ENCODE measurements at regions not wholly inside any gene's neighbourhood (a gene's known extent, or its start where the extent isn't known, plus 50 kb on each side); places are given as distances from the start of the nearest gene placed in this dataset.

GRCh38 chr5:58136406-58136805 is 323.5 kb downstream of the PLK2 start:
- no peak for DNase-seq (ENCODE audit: low spot score)
- Histone ChIP-seq H3K27ac (ENCODE audit: low read depth in 1 of 2, low read length in 2 of 2) (no peak overlapping the region), H3K4me3 (ENCODE audit: low read depth in 1 of 3, low read length in 3 of 3) (no peak overlapping the region), H3K9me3 (ENCODE audit: control insufficient read depth in 4 of 4, low read length in 3 of 4) (no peaks in the 10 kb centered on the region), H3K27me3 (ENCODE audit: control insufficient read depth in 4 of 4, insufficient read depth in 4 of 4, low read length in 3 of 4) (peaks cover 0 to 4% (median 0%) of the 10 kb centered on the region in 4 donors), H3K4me1 (ENCODE audit: control insufficient read depth in 4 of 4, insufficient read depth in 4 of 4, low read length in 3 of 4) (no peaks in the 10 kb centered on the region), H3K36me3 (ENCODE audit: control insufficient read depth in 4 of 4, insufficient read depth in 3 of 4, low read depth in 1 of 4, low read length in 3 of 4) (no peaks in the 10 kb centered on the region), H3K9ac (ENCODE audit: low read depth in 1 of 2, low read length in 2 of 2) (no peak overlapping the region)
- 76% methylated on average over 5 of the region's 5 CpGs for WGBS
- TF ChIP-seq EGR1 (IDR thresholded peaks at IDR 0.05; ENCODE audit: low read depth in 2 of 2) = no peak
- TF ChIP-seq RXRA (IDR thresholded peaks at IDR 0.05) = no peak
- TF ChIP-seq REST (IDR thresholded peaks at IDR 0.05) = no peak
- TF ChIP-seq GABPA (IDR thresholded peaks at IDR 0.05 in 1 of 2, conservative IDR thresholded peaks at IDR 0.05 in 1 of 2) = no peak
- TF ChIP-seq FOXA1 (IDR thresholded peaks at IDR 0.05) = no peak
- no peak for TF ChIP-seq YY1 (IDR thresholded peaks at IDR 0.05)
- no peak for TF ChIP-seq HNF4G (IDR thresholded peaks at IDR 0.05)
- TF ChIP-seq ATF3 (IDR thresholded peaks at IDR 0.05) = no peak
- no peak for TF ChIP-seq ZBTB33 (IDR thresholded peaks at IDR 0.05)
- no peak for TF ChIP-seq MAX (IDR thresholded peaks at IDR 0.05)
- no peak for TF ChIP-seq CTCF (IDR thresholded peaks at IDR 0.05; ENCODE audit: low read depth, low read length, missing input control)
- no peak for TF ChIP-seq TAF1 (conservative IDR thresholded peaks at IDR 0.05)
- TF ChIP-seq RAD21 (IDR thresholded peaks at IDR 0.05) = no peak
- TF ChIP-seq NR2F2 (IDR thresholded peaks at IDR 0.05) = no peak
- no peak for TF ChIP-seq SP1 (IDR thresholded peaks at IDR 0.05)
- no peak for TF ChIP-seq HNF4A (conservative IDR thresholded peaks at IDR 0.05)
- TF ChIP-seq JUND (IDR thresholded peaks at IDR 0.05) = no peak

Data from liver (tissue), 8 donors.